ENCODE measurements at regions not wholly inside any gene's neighbourhood (a gene's known extent, or its start where the extent isn't known, plus 50 kb on each side); places are given as distances from the start of the nearest gene placed in this dataset.

DNA sequence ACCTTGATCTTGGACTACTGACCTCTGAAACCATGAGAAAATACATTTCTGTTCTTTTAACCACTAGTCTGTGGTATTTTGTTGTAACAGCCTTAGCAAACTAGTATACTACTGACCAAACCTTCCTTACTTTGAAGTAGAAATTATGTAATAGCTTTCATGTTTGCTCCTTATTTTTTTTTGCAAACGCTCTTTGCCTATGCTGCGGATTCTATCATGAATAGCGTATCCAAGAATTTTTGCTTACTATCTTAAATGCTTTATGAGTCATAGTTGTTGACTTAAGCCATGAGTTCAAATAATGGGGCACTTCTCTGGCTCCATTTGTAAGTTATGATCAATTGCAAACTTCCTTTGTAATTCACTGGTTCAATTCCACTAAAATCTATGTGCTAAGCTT, 154.8 kb upstream of the CYLC2 start:
- H3K4me1 ChIP-seq (replicated peaks in 1 of 2) = no peaks in the 10 kb centered on the region
- no peak overlapping the region for H3K4me3 ChIP-seq
- no peaks in the 10 kb centered on the region for H3K36me3 ChIP-seq (replicated peaks in 1 of 2)
- TF ChIP-seq POLR2A (IDR thresholded peaks at IDR 0.05) = no peak
- TF ChIP-seq, protein P1, sequence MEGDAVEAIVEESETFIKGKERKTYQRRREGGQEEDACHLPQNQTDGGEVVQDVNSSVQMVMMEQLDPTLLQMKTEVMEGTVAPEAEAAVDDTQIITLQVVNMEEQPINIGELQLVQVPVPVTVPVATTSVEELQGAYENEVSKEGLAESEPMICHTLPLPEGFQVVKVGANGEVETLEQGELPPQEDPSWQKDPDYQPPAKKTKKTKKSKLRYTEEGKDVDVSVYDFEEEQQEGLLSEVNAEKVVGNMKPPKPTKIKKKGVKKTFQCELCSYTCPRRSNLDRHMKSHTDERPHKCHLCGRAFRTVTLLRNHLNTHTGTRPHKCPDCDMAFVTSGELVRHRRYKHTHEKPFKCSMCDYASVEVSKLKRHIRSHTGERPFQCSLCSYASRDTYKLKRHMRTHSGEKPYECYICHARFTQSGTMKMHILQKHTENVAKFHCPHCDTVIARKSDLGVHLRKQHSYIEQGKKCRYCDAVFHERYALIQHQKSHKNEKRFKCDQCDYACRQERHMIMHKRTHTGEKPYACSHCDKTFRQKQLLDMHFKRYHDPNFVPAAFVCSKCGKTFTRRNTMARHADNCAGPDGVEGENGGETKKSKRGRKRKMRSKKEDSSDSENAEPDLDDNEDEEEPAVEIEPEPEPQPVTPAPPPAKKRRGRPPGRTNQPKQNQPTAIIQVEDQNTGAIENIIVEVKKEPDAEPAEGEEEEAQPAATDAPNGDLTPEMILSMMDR (IDR thresholded peaks at IDR 0.05) = no peak
- WGBS, 4 donors = 76 to 86% (median 82%) methylated on average over 3 of the region's 3 CpGs
- DNase-seq = no peak
- intact Hi-C loops (cut with DNase I) = no loop called here
- no peaks in the 10 kb centered on the region for H3K9me3 ChIP-seq (replicated peaks in 1 of 3)
- H3K27me3 ChIP-seq = no peaks in the 10 kb centered on the region
- H3K27ac ChIP-seq = no peak overlapping the region

DNA sequence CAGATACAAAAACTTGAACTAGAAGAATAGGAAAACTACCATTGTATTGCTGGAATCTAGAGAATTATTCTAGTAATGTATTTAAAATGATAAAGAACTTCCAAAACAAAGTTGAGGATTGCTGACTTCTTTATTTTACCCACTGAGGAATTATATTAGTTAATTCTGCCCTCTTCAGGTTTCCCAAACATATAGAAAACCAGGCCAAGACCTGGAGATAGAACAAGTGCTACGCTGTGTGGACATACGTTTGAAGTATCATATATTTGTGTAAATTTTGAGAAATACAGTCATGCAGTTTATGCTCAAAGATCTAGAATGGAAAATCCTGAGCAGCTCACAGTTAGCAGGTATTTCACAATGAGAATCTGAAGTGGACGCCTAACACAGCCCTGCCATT, 162.3 kb upstream of the CYLC2 start:
- no peaks in the 10 kb centered on the region for H3K9me3 ChIP-seq (replicated peaks in 1 of 3)
- WGBS, 4 donors = 76 to 79% (median 78%) methylated on average over 3 of the region's 3 CpGs
- no peak overlapping the region for H3K4me3 ChIP-seq
- no peak overlapping the region for H3K27ac ChIP-seq
- H3K27me3 ChIP-seq = no peaks in the 10 kb centered on the region
- intact Hi-C loops (cut with DNase I) = no loop called here
- no peaks in the 10 kb centered on the region for H3K36me3 ChIP-seq (replicated peaks in 1 of 2)
- no peak for TF ChIP-seq POLR2A (IDR thresholded peaks at IDR 0.05)
- TF ChIP-seq, protein P1 (IDR thresholded peaks at IDR 0.05) = no peak
- no peak for DNase-seq
- no peaks in the 10 kb centered on the region for H3K4me1 ChIP-seq (replicated peaks in 1 of 2)

DNA sequence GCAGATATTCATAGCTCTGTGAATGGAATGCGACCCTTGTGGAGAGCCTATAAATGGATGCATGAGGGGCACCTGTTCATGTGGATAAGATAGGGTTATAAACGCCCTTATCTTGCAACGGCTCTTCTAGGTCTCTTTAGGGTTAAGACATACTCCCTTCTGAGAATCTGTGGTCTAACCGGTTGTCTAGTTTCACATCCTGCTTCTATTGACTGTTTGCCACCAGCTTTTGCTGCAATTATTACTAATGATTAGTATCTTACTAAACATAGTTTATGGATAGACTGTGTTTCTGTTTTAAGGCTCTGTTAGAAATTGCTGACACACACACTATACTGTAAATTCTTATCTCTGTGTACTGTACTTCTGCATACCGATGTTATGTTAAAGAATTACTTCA, 198.9 kb upstream of the CYLC2 start:
- Histone ChIP-seq H3K27ac (no peak overlapping the region), H3K27me3 (no peaks in the 10 kb centered on the region), H3K4me3 (no peak overlapping the region), H3K9me3 (replicated peaks in 1 of 3) (peaks cover 0 to 10% (median 0%) of the 10 kb centered on the region in 3 donors), H3K36me3 (replicated peaks in 1 of 2) (no peaks in the 10 kb centered on the region), H3K4me1 (replicated peaks in 1 of 2) (no peaks in the 10 kb centered on the region)
- intact Hi-C loops (cut with DNase I) = no loop called here
- DNase-seq = no peak
- 64 to 68% (median 66%) methylated on average over 5 of the region's 5 CpGs for WGBS, 4 donors
- no peak for TF ChIP-seq POLR2A (IDR thresholded peaks at IDR 0.05)
- TF ChIP-seq, protein P1 (IDR thresholded peaks at IDR 0.05) = no peak

DNA sequence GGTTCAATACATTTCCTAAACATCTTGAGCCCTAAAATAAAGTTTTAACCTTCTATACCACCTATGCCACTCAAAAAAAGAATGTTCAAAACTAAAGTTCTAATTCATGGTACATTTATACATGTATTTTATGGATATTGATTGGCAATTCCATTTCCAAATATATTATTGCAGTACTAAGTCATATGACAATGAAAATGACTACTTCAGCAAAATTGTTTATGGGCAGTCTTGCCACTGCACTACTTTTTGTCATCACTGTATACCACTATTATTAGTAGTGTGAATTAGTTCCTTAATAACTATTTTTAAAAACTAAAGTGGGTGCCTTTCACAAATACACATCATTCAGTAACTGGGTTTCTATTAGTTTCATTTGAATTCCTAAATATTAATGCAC, 199.6 kb upstream of the CYLC2 start:
- intact Hi-C loops (cut with DNase I) = no loop called here
- Histone ChIP-seq H3K36me3 (replicated peaks in 1 of 2) (no peaks in the 10 kb centered on the region), H3K9me3 (replicated peaks in 1 of 3) (peaks cover 0 to 10% (median 0%) of the 10 kb centered on the region in 3 donors), H3K27me3 (no peaks in the 10 kb centered on the region), H3K4me3 (no peak overlapping the region), H3K4me1 (replicated peaks in 1 of 2) (no peaks in the 10 kb centered on the region), H3K27ac (no peak overlapping the region)
- no peak for DNase-seq
- TF ChIP-seq, protein P1 (IDR thresholded peaks at IDR 0.05) = no peak
- no peak for TF ChIP-seq POLR2A (IDR thresholded peaks at IDR 0.05)
